HG03469 (cell line): ENCODE measurements at regions not wholly inside any gene's neighbourhood (a gene's known extent, or its start where the extent isn't known, plus 50 kb on each side); places are given as distances from the start of the nearest gene placed in this dataset.
"Not testable (repeated sequence)": the region's sequence is repeated elsewhere in the genome, so short reads cannot be mapped to it uniquely, and the experiment has no call there.

Source experiments
- ATAC-seq: cut with Tn5 transposase; IDR thresholded peaks from one replicate; pipeline ENCODE4 v1.9.1; 2021; ENCODE audit warnings: mild to moderate bottlenecking, moderate library complexity, moderate number of reproducible peaks; ENCODE audit not compliant: unreplicated experiment

- not testable (repeated sequence) for ATAC-seq
Measured at GRCh38 chr10:117838500-117839498, 207.9 kb downstream of the RAB11FIP2 start.

DNA sequence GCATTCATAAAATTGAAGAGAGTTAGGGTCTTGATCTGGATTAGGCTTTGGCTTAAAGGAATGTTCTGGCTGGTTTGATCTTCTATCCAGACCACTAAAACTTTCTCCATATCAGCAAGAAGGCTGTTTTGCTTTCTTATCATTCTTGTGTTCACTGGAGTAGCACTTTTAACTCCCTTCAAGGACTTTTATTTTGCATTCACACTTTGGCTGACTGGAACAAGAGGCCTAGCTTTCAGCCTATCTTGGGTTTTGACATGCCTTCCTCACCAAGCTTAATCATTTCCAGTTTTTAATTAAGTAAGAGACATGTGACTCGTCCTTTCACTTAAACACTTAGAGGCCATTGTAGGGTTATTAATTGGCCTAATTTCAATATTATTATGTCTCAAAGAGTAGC lies 190.3 kb downstream of the RAB11FIP2 start:
- not testable (repeated sequence) for ATAC-seq

DNA sequence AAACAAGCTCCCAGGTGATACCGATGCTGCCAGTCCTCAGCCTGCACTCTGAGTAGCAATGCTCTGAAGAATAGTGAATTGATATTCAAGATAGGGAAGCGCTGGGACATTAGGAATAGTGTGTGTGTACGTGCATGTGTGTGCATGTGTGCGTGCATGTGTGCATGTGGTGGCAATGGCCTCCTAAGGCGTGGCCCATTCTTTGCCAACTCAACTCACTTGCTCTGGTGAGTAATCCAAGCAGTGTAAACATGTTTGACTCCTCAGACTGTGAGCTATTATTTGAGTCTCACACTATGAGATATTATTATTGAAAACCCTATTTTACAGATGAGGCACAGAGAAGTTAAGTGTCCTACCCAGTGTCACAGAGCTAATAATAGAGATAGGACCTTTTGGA lies 186.6 kb downstream of the RAB11FIP2 start:
- ATAC-seq, result no peak

DNA sequence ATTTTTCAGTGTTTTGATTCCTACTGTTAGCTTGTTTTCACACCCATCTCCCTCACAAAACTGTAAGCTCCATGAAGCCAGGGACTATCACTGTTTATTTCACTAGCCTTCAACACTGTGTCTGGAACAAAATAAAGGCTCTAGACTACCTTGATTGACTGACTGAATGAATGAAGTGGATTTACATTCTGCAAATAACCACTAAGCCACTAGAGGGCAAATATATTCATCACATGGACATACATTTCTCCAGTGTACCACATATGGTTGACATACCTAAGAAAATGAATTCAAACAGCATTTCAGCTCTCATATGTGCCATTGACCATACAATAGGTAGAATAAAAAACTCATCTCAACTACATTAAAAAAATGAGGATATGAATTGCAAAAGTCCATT lies 185.9 kb downstream of the RAB11FIP2 start:
- no peak for ATAC-seq

- no peak for ATAC-seq
Measured at GRCh38 chr10:117861329-117861728, 185.4 kb downstream of the RAB11FIP2 start.

GRCh38 chr10:117863771-117864170 lies 183.0 kb downstream of the RAB11FIP2 start:
- no peak for ATAC-seq

DNA sequence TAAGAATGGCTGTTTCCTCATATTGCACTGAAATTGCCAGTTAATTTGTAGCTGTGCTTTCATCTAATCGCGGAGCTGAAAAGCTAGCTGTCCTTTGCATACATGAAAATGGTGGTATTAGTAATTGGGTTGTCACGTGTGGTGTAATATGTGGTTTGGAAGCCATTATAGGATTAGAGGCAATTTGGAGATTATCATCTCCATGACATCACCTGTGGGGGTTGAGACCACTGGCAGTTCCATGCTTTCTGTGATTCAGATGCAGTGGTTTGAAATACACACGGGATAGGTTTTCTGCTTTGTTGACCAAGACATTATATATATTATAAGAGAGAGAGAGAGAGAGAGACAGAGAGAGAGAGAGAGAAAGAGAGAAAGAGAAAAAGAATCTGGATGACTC lies 180.8 kb downstream of the RAB11FIP2 start:
- ATAC-seq, result no peak

DNA sequence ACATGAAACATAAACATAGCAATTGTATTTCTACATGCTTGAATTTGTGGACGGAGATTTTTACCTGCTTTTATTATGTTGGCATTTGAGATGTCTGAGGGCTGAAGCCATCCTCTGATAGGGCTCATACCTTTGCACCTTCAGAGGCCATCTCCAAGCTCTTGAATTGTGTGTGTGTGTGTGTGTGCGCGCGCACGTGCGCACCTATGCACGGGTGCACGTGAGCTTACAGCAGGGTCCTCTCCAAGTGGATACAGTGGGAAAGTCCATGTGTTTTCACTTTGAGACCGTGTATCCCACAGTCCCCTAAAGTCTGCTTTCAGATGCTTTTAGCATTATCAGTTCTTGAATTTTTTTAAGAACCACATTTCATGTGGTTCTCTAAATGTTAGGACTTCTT lies 178.6 kb downstream of the RAB11FIP2 start:
- no peak for ATAC-seq

DNA sequence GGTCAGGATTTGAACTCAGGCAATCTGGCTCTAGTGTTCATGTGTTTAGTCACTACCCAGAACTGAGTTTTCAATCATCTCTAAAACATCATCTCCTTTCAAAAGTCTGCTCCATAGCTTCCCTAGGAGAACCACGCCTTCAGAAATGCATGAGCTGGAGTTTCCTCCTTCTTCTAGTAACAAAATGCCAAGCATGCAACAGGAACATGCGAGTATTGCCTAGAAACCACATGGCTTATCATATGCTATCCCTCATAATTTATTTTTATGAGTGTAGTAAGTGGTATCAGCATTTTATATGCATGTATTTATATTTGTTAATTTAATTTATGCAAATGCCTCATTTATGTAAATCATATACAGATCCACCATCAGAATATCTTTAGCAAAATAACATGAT lies 170.9 kb downstream of the RAB11FIP2 start:
- ATAC-seq, result no peak

DNA sequence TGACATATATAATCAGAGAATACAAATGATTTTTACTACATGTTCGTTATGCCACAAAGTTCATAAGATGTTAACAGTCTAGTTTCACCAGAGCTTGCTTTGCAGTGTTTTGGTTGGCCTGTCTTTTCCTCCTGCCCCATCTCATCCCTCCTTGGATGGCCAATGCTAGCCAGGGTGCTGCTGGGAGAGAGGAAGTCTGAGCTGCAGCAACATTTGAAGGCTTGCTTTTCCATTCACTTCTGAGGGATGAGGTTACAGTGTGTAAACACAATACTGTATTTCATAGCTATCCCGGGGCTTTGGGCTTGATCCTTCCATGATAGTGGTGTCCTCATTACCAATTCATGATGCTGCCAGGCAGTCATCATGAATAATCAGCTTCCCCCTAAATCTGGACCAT lies 170.5 kb downstream of the RAB11FIP2 start:
- ATAC-seq, result no peak

DNA sequence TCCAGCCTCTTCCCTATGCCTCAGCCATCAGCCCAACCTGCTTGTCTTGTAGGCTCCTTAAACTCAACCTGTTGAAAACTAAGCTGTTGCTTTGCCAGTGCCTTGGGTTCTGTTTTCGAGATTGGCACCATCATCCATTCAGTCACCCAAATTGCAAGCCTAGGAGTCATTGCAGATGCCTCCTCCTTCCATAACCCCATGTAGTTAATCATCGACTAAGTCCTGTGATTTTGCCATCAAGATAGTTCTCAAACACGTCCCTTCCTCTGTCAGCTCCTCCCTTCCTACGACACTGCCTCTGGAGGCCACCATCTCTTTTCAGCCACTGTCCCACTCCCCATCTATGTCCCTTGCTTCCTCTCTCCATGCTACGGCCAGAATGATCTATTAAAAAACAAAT lies 168.1 kb downstream of the RAB11FIP2 start:
- ATAC-seq, result no peak

DNA sequence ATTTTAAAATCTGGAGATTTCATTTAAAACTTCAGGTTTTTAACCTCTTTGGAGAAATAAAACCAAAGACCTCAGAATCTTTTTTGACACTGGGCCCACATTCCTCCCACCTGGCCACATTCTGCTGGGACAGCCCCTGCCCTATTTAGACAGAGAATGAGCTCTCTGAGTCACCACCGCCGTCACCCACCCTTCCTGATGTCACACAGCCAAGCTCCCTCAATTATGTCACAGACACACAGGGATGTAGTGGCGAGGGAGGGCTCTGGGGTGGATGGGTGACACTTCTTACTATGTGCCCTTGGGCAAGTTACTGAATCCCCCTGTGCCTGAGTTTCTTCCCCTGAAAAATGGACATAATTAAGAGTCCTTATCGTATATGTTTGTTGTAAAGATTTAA lies 162.6 kb downstream of the RAB11FIP2 start:
- ATAC-seq, result no peak

- no peak for ATAC-seq
Measured at GRCh38 chr10:117884592-117884991, 162.1 kb downstream of the RAB11FIP2 start.

- no peak for ATAC-seq
Measured at GRCh38 chr10:117885206-117885829, 161.4 kb downstream of the RAB11FIP2 start.

- ATAC-seq, result no peak
Measured at GRCh38 chr10:117886766-117887165, 160.0 kb downstream of the RAB11FIP2 start.

DNA sequence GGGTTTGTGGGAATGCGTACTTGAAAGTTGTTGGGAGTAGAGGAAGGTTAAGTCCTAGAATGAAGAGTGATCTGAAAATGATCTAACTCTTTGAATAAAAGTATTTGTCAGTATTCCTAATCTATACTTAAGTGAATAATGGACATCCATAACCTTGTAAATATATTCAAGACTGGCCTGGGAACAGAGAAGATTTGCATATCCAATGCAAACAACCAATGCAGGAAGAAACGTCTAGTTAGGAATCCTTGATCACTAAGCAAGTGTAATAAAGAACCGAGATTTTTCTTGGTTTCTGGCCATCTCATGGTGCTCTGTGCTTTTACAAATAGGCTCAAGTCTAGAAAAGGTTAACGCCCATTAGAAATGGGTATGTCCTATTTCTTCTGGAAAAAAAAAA lies 157.1 kb downstream of the RAB11FIP2 start:
- no peak for ATAC-seq

DNA sequence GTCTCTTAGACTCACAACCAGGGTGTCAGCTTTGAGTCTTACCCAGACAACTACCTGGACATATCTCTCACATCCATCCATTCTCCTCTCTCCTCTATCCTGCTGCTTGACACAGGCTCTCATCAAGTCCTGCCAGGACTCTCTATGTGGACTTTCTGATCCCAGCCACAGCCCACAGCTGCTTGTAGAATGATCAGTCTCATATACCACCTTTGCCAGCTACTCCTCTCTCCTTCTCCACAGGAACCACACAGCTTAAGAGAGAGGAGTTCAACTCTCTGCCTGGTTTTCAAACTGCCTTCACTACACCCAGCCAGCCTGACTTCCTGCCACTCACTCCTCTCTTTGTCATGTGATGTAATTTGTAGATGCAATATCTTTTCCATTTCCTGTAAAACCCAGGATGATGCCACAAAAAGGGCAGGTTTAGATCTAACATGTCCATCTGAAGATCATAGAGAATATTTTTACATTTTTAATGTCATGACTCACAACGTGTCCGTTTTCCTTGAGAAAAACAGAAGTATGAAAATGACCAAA lies 154.0 kb downstream of the RAB11FIP2 start:
- no peak for ATAC-seq

DNA sequence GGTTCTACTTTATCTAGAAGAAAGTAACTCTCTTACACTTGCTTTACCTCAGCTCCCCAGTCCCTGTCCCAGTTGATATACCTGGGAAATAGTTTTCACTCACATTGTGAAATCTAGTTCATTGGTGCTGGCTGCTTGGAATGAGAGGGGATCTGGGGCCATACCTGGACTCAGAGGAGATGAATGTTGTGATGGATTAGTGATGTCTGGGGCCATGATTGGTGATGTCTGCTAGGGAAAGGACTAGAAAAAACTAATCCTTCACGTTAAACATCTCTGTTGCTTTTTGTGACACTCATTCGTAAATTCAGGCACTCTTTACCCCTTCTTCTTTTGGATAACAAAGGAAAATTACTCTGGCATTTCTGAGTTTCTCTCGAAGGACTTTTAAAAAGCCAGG lies 152.4 kb downstream of the RAB11FIP2 start:
- ATAC-seq, result no peak

- ATAC-seq, result no peak
Measured at GRCh38 chr10:117896517-117896916, 150.2 kb downstream of the RAB11FIP2 start.

GRCh38 chr10:117899181-117899683 lies 147.5 kb downstream of the RAB11FIP2 start:
- no peak for ATAC-seq

DNA sequence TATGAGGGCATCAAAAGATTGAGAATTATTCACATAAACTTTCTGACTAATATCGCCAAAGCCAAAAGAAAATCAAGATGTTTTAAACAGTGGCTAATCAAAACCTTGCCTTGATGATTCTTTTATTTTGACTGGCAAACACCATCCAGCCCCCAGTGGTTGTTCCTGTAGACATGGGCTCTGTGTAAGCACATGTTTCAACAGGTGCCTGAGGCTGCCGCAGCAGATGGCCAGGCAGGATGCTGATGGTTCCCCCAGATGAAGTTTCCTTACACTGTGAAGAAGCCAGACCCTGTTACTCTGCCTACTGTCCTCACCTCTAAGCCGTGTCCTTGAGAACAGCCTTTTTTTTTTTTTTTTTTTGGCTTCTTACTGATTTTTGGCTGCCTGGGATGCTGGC lies 146.5 kb downstream of the RAB11FIP2 start:
- no peak for ATAC-seq

DNA sequence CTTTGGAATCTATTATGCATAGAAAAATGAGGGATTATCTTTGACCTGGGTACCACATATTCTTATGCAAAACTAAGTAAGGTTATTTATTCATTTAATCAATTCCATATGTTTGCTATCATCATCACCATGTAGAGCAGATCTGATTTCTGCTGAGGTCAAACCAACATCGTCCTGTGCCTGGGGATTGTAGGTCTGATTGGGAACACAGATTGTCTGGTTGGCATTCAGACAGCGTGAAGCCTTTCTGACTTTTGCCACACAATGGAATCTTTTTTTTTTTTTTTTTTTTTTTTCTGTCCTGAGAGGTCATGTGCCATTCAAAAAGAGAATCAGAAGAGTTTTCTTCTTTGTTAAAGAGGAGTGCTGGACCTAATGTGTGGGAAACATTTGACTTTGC lies 142.9 kb downstream of the RAB11FIP2 start:
- no peak for ATAC-seq
